HEK293T (cell line): ENCODE measurements at regions not wholly inside any gene's neighbourhood (a gene's known extent, or its start where the extent isn't known, plus 50 kb on each side); places are given as distances from the start of the nearest gene placed in this dataset.

ENCODE experiments used
- ARNT ChIP-seq: fragments of 450-650 bp; IDR thresholded peaks from 2 replicates; pipeline ENCODE4 v1.6.1; 2017; ENCODE audit warnings: mild to moderate bottlenecking
- ELF4 ChIP-seq: fragments of 450-650 bp; IDR thresholded peaks from 2 replicates; pipeline ENCODE4 v1.6.1; 2017; ENCODE audit warnings: antibody characterized with exemption
- NFRKB ChIP-seq: fragments of 450-650 bp; IDR thresholded peaks from 2 replicates; pipeline ENCODE4 v1.6.1; 2016; ENCODE audit warnings: mild to moderate bottlenecking, moderate library complexity
- SP1 ChIP-seq: fragments of 450-650 bp; IDR thresholded peaks from 2 replicates; pipeline ENCODE4 v1.6.1; 2017
- TARDBP ChIP-seq: fragments of 450-650 bp; IDR thresholded peaks from 2 replicates; pipeline ENCODE4 v1.6.1; 2016
- ZNF384 ChIP-seq: fragments of 450-650 bp; IDR thresholded peaks from 2 replicates; pipeline ENCODE4 v1.6.1; 2016

- TF ChIP-seq ZNF384 (no peak), ARNT (no peak), TARDBP (no peak), NFRKB (no peak), ELF4 (no peak), SP1 (no peak)
Measured at GRCh38 chr2:41546031-41546430, 501.8 kb upstream of the PKDCC start.
